GM21717 (cell line): ENCODE measurements at regions not wholly inside any gene's neighbourhood (a gene's known extent, or its start where the extent isn't known, plus 50 kb on each side); places are given as distances from the start of the nearest gene placed in this dataset.
"Not testable (repeated sequence)": the region's sequence is repeated elsewhere in the genome, so short reads cannot be mapped to it uniquely, and the experiment has no call there.

ENCODE experiments used
- ATAC-seq: cut with Tn5 transposase; IDR thresholded peaks from one replicate; pipeline ENCODE4 v1.9.1; 2021; ENCODE audit warnings: mild to moderate bottlenecking, moderate library complexity; ENCODE audit not compliant: unreplicated experiment

DNA sequence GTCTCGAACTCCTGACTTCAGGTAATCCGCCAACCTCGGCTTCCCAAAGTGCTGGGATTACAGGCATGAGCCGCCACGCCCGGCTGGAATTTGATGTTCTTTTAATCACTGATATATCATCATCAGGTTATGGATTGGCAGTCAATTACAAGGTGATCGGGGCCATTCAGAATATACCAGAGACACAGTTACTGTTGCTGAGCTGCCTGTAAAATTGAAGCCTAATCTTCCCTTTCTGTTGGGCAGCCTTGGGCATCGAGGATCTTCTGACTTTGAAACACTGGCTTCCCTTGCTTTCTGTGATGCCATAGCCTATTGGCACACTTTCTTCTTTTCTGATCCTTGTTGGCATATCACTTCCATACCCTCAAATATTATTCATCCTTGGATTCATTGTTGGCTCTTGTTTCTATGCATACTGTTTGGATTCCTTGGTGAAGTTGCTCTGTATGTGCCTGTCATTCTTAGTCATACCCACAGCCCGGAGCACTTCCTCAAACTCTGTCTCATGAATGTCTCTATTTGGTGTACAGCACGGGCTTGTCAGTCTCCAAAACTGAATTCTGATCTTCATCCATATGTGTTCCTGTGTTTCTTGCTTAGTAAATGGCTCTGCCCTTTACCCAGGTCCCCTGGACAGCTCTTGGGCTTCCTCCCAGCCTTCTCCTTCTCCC lies 85.6 kb upstream of the CRYM start:
- ATAC-seq = not testable (repeated sequence)

DNA sequence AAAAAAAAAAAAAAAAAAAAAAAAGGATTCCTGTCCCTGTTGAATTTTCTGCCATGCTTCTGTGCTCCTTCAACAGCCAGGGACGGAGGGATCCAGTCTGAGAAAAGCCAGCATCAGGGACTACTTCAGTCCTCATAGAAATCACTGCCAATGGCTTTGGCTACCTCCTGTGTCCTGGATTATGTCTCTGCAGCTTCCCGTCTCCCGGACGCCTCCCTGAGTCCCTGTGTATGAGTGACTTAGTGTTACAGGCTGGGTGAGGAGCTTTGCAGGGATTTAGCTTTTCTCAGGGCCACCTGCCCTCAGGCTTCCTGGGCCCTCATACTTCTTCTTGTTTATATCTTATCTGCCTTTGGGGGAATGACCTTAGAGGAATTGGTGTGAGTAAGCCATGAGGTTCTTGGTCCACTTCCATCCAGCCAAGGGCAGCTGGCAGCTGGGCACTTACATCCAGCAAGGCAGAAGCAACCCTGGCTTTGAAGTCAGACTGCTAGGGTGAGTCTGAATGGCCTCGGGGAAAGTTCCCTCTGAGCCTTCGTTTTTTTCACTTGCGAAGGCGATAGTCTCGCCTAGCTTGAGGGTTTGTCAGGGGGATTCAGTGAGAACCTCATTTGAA lies 83.6 kb upstream of the CRYM start:
- not testable (repeated sequence) for ATAC-seq

DNA sequence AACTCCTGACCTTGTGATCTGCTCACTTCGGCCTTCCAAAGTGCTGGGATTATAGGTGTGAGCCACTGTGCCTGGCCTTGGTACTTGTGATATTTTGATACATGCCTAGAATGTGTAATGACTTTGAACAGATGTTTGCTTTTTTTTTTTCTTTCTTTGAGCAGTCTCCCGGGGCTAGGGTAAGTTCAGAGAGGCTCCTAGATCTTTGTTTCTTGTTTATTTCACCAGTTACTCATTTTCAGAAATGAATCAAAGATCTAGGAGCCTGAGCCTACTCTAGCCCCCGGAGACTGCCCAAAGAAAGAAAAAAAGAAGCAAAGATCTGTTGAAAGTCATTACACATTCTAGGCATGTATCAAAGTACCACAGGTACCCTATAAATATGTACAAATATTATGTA lies 83.0 kb upstream of the CRYM start:
- not testable (repeated sequence) for ATAC-seq

DNA sequence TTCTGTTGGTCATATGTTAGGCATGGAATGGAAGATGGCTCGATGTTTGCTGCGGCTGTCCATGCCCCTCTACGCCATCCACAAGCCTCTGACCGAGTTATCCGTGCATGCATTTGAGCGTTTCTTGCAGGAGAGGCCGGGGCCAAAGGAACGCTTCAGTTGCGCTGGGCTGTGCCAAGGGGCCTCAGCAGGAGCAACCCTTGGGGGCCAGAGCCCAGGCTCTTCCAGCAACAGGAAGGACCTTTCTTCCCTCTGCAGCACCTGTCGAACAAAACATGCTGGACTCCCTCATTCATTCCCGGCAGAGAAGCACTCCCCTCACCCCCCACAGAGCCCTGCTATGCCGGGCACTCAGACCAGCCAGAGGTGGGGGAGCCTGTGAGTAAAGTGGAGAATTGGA lies 81.4 kb upstream of the CRYM start:
- peak; percentile 7 for ATAC-seq

DNA sequence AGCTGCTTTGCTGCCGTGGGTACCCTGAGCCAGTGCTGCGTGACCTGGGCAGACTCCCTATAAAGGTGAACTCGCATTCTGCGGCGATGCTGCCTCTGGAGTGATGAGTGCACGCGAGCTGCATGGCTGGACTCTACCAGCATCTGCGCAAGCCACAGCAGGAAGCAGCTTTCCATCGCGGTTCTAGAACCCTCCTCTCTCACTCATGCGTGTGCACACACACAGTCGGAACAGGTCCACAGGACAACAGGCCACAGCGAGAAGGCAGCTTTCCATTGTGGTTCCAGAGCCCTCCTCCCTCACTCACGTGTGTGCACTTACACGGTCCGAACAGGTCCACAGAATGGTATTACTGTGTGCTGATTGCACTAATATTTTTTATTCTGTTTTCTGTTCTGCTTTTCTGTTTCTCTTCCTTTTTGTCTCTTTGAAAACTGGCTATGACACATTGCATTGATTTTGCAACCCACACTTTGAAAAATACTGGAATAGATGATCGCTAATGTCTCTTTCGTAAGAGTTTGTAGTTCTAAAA lies 80.2 kb upstream of the CRYM start:
- ATAC-seq = peak; percentile 55

DNA sequence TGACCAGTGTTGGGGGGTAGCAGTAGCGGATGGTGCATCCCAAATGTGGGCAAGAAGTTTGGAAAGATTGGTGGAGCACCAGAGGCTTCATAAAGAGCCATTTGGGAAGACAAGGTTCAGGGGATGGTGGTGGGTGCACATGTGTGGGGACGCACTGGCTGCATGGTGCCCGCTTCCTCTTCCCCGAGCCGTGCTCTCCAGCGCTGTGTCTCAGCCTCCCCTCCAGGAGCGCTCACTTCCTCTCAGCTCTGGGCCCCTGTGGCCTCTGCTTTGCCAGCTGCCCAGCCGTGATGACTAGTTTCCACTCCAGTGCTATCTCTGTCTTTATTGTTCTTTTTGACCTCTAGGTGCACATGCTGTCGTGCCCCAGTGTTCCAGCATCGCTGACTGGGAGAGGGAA lies 78.2 kb upstream of the CRYM start:
- not testable (repeated sequence) for ATAC-seq

DNA sequence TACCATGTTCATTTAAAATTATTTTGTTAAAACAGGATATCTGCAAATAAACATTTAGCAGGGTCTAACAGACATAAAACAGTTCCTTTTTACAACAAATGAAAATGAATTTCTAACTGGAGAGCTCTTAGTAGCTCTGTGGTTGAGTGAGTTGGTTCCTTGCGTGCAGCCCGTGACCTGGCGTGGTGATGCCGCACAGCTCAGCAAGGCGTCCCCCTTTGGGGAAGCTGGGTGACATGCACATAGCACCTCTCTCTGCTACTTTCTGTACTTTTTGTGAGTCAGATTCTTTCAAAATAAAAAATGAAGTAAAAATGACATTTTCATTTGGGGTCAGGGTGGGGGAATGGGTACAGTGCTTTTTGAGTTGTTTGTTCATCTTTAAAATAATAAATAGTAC lies 73.3 kb upstream of the CRYM start:
- not testable (repeated sequence) for ATAC-seq

DNA sequence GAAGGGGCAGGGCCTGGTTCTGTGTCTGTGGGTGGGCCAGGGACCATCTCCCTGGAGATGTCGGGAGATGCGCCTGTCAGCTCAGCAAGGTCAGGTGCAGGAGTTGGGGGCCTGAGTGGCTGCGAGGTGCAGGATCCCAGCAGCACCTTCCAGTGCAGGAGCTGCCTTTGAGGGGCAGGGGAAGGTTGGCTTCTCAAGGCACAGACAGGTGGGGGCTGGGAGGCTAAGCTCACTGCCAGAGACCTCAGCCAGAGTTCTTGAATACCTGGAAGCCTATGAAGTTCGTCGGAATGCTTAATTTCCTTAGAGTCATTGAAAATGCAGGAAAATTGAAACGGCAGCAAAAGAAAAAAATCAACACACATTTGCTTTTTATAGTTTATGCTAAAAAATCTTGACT lies 72.8 kb upstream of the CRYM start:
- ATAC-seq = not testable (repeated sequence)

DNA sequence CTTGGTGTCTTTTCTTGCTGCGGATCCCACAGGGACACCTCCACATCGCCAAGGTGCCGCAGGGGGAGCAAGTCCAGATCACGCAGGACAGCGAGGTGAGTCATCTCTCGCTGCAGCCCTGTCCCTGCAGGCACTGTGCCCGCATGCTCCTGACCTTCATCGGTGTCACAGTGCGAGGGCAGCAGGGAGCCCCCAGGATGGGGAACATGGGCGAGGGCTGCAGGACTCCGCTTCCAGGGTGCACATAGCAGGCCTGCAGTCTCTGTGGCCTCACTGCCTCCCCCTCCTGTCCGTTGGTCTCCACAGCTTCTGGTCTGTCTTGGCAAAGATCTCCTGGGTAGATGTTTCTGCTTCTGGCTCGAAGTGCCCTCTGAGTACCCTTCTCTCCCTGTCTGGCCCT lies 71.2 kb upstream of the CRYM start:
- not testable (repeated sequence) for ATAC-seq

DNA sequence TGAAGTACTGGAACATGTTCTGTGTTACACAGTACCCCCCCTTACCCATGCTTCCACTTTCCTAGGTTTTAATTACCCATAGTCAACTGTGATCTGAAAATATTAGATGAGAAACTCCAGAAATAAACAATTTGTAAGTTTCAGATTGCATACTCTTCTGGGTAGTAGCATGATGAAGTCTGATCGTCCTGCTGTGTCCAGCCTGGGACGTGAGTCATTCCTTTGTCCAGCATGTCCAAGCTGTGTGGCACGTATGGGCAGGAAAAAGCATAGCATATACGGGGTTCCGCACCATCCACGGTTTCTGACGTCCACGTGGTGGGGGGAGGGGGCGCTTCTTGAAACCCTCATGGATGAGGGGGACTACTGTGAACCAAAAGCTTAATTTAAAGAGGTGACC lies 70.7 kb upstream of the CRYM start:
- not testable (repeated sequence) for ATAC-seq

DNA sequence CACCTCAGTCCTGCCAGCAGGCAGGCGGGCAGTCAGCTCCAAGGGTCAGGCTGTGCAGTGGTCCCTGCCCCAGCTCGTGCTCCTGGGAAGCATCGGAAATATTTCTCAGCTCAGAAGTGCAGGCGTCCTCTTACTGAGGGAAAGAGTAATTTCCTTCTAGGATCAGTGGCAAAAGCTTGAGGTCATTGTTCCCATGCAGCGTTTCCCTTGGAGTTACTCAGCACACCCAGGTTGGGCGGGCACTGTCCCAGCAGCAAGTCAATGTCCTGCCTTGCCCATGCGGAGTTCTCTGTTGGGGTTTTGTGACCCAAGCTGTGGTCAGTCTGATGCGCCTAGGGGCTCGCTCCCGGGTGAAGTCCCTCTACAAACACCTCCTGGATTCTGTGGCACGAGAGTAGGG lies 69.4 kb upstream of the CRYM start:
- not testable (repeated sequence) for ATAC-seq

DNA sequence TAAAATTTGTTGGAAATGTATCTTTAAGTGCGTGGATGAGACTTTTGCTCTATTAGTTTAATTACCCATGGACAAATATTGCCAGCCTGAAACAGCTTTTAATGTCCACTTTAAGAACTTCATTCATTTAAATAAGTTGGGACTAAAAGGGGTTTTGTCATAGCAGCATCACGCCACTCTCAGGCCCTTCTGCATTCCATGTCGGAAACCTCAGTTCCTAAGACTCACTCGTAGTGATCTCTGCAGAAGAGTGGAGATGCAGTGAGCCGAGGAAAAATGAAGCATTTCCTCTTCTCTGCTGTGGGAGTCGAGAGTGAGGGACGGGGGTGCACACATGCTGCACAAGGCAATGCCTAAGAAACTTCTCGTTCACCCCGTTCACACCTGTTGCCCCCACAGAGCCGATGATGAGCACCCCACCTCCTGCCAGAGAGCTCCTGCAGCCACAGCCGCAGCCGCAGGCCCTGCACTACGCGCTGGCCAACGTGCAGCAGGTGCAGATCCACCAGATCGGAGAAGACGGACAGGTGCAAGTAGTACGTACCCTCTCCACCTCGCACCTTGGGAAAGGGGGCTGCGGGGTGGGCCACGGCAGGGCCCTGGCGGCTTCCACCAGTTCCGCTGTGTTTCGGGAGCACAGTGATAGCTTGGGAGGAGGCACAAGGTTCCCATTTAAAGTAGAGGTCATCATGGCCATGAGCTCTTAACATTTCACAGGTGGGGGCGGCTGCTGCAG lies 68.8 kb upstream of the CRYM start:
- ATAC-seq = not testable (repeated sequence)

DNA sequence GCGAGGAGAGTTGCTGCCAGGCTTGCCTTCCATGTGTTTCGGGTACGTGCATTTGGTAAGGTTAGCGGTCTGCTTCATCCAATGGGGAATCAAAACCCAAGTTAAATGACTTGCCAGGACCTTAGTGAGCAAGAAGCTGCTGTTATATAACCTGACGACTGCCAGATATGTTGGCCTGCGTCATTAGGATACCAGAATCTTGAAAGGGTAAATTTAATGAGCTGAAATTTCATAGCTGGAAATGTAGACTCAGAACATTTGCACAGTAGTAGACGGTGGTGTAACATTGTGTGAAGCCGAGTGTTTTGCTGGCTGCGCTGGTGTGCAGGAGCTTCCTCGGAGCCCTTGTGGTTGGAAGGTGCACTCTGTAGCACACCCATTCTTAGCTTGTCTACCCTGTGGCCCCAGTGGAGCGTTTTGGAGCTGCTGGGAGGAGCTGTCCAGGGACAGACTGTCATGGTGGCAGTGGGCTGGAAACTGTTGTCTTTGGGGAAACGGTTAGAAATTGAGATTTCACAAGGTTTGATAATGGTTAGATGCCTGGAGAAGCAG lies 66.3 kb upstream of the CRYM start:
- not testable (repeated sequence) for ATAC-seq

DNA sequence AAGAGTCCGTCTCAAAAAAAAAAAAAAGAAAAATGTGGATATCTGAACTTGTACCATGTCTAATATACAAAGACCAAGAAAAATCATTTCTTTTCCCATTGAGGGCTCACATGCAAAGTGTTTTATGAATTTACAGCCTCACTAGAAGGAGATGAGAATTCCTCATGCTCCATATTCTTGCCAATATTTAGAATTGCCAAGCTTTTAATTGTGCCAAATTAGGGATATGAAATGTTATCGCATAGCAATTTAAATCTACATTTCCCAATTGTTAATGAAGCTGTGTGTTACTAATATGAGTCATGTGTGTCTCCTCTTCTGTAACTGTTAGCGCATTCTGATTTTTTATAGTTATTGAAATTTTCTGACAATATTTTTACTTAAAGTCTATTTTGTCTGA lies 63.0 kb upstream of the CRYM start:
- ATAC-seq = no peak

DNA sequence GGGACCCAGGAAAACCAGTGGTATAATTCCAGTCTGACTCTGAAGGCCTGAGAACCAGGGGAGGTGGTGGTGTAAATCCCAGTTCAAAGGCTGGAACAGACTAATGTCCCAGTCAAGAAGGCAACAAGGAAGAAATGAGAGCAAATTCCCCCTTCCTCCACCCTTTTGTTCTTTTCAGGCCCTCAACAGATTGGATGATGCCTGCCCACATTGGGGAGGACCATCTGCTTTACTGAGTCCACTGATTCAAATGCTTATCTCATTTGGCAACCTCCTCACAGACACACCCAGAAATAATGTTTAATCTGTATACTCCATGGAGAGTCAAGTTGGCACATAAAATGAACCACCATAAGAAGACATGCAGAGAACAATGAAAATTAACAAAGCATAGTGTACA lies 61.9 kb upstream of the CRYM start:
- ATAC-seq = no peak

DNA sequence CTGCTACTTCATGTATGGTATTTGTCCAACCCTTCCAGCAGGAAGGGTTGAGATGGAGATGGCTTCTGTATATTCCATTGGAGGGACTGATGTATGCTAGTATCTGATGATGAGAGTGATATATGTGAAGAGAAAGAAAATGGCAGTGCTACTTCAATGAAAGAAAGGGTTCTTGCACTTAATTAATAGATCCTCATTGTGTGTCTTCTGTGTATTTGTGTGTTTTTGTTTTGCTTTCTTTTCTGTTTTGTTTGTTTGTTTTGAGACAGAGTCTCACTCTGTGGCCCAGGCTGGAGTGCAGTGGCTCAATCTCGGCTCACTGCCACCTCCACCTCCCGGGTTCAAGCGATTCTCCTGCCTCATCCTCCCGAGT lies 61.2 kb upstream of the CRYM start:
- ATAC-seq = no peak

DNA sequence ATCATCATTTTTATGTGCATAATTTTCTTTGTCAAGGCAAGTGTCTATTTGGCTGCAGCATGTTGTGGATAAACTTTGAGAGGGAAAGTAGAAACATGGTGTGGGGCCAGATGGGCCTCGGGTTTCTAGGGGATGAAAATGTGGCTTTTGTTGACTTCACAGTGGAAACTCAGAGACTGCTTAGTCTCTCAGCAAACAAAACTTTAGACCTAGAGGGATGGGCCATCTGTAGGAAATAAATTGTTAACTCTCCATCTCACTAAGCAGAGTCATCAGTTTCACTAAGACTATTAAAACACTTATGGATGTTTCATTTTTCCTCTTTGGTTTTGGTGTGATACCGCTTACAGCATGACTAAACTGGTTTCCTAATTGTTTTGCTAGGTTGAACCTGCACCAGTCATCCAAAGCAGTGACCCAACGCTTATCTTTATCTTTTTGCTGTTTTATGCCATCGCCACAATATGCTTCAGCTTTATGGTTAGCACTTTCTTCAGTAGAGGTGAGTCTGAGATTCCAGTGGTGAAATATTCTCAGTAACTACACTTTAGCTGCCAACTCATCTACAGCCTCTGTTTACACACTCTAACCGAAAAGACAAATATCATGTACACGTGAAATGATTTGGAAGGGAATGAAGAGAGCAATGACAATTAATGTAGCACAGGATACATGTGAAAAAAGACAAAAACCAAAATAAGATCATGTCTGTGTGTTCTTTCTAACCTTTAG lies 60.6 kb upstream of the CRYM start:
- ATAC-seq = no peak

DNA sequence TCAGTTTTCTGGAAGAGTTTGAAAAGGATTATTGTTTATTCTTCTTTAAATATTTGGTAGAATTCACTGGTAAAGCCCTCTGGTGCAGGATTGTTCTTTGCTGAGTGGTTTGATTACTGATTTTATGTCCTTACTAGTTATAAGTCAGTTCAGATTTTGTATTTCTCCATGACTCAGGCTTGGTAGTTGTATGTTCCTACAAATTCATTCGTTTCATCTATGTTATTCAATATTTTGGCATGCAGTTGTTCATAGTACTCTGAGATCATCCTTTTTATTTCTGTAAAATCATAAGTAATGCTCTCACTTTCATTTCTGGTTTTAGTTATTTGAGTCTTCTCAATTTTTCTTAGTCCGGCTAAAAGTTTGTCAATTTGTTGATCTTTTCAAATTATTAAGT lies 58.1 kb upstream of the CRYM start:
- ATAC-seq = no peak

DNA sequence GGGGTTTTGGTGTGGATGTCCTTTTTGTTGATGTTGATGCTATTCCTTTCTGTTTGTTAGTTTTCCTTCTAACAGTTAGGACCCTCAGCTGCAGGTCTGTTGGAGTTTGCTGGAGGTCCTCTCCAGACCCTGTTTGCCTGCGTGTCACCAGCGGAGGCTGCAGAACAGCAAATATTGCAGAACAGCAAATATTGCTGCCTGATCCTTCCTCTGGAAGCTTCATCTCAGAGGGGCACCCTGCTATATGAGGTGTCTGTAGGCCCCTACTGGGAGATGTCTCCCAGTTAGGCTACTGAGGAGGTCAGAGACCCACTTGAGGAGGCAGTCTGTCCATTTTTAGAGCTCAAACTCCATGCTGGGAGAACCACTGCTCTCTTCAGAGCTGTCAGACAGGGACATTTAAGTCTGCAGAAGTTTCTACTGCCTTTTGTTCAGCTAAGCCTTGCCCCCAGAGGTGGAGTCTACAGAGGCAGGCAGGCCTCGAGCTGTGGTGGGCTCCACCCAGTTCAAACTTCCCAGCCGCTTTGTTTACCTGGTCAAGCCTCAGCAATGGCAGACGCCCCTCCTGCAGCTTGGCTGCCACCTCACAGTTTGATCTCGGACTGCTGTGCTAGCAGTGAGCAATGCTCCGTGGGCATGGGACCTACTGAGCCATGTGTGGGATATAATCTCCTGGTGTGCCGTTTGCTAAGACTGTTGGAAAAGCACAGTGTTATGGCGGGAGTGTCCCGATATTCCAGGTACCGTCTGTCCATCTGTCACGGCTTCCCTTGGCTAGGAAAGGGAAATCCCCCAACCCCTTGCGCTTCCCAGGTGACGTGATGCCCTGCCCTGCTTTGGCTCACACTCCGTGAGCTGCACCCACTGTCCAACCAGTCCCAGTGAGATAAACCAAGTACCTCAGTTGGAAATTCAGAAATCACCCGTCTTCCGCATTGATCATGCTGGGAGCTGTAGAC lies 56.4 kb upstream of the CRYM start:
- ATAC-seq = not testable (repeated sequence)

DNA sequence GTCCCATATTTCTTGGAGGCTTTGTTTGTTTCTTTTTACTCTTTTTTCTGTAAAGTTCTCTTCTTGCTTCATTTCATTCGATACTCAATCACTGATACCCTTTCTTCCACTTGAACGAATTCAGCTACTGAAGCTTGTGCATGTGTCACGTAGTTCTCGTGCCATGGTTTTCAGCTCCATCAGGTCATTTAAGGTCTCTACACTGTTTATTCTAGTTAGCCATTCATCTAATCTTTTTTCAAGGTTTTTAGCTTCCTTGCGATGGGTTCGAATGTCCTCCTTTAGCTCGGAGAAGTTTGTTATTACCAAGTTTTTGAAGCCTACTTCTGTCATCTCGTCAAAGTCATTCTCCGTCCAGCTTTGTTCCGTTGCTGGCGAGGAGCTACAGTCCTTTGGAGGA lies 55.6 kb upstream of the CRYM start:
- ATAC-seq = not testable (repeated sequence)
